ENCODE measurements at regions not wholly inside any gene's neighbourhood (a gene's known extent, or its start where the extent isn't known, plus 50 kb on each side); places are given as distances from the start of the nearest gene placed in this dataset.

- TF ChIP-seq, protein P1, sequence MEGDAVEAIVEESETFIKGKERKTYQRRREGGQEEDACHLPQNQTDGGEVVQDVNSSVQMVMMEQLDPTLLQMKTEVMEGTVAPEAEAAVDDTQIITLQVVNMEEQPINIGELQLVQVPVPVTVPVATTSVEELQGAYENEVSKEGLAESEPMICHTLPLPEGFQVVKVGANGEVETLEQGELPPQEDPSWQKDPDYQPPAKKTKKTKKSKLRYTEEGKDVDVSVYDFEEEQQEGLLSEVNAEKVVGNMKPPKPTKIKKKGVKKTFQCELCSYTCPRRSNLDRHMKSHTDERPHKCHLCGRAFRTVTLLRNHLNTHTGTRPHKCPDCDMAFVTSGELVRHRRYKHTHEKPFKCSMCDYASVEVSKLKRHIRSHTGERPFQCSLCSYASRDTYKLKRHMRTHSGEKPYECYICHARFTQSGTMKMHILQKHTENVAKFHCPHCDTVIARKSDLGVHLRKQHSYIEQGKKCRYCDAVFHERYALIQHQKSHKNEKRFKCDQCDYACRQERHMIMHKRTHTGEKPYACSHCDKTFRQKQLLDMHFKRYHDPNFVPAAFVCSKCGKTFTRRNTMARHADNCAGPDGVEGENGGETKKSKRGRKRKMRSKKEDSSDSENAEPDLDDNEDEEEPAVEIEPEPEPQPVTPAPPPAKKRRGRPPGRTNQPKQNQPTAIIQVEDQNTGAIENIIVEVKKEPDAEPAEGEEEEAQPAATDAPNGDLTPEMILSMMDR (IDR thresholded peaks at IDR 0.05), result no peak
- TF ChIP-seq POLR2A (IDR thresholded peaks at IDR 0.05), result no peak
Observed at GRCh38 chr5:174342696-174343095, 297.2 kb downstream of the NSG2 start.

All from tibial nerve (tissue), 3 donors.